ENCODE measurements at regions not wholly inside any gene's neighbourhood (a gene's known extent, or its start where the extent isn't known, plus 50 kb on each side); places are given as distances from the start of the nearest gene placed in this dataset.

GRCh38 chr2:7811073-7811472, 870.8 kb upstream of the ID2 start:
- TF ChIP-seq POLR2A (IDR thresholded peaks at IDR 0.05) (no peak), EP300 (IDR thresholded peaks at IDR 0.05) (no peak), POLR2AphosphoS5 (IDR thresholded peaks at IDR 0.05) (no peak)
- TF ChIP-seq, protein P1, sequence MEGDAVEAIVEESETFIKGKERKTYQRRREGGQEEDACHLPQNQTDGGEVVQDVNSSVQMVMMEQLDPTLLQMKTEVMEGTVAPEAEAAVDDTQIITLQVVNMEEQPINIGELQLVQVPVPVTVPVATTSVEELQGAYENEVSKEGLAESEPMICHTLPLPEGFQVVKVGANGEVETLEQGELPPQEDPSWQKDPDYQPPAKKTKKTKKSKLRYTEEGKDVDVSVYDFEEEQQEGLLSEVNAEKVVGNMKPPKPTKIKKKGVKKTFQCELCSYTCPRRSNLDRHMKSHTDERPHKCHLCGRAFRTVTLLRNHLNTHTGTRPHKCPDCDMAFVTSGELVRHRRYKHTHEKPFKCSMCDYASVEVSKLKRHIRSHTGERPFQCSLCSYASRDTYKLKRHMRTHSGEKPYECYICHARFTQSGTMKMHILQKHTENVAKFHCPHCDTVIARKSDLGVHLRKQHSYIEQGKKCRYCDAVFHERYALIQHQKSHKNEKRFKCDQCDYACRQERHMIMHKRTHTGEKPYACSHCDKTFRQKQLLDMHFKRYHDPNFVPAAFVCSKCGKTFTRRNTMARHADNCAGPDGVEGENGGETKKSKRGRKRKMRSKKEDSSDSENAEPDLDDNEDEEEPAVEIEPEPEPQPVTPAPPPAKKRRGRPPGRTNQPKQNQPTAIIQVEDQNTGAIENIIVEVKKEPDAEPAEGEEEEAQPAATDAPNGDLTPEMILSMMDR (IDR thresholded peaks at IDR 0.05), result no peak
